ENCODE measurements at regions not wholly inside any gene's neighbourhood (a gene's known extent, or its start where the extent isn't known, plus 50 kb on each side); places are given as distances from the start of the nearest gene placed in this dataset.

DNA sequence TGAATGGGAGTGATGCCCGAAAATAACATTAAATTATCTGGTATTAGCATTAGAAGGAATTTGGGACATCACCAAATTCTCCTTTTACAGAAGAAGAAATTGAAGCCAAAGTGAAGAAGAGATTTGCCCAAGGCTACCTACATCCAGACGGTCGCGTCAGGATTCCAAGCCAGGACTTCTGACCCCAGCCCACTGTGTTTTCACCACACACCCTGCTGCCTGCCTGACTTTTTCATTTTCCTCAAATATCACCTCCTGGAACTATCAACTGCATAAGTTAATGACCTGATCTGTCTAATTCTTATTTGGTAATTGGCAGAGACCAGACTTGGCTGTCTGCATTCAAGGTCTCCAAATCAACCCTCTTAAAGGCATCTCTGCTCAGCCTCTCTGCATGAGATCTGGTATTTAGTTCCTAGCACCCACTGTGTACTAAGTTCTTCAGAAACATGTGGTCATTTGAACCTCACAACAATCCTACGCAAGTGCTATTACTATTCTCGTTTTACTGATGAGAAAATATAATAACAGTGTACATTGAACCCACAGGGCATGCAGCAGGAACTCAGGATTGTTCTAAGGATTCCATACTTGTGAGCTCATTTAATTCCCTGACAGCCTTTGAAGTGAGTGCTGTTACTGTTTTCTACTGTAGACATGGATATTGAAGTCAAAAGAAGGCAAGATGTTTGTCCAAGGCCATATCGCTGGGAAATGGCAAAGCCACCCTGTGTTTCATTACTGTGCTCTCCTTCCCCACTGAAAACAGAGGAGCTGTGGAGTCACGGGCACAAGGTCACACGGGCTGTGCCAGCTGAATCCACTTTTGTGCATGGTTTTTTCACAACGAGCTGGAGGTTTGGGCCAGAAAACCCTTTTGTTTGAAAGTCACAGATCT, 195.2 kb upstream of the C1QTNF7 start:
- ATAC-seq (ENCODE audit: low read depth in 2 of 2) (no peak), DNase-seq (no peak)
- Mint-ChIP-seq H3K27ac (peak overlapping the region; percentile 18 to 78 (median 53)), H3K36me3 (no peaks in the 10 kb centered on the region), H3K4me3 (peak overlapping the region in 1 of 4 donors; percentile 1), H3K27me3 (no peaks in the 10 kb centered on the region), H3K9me3 (peaks cover 0 to 2% (median 0%) of the 10 kb centered on the region in 7 donors), H3K4me1 (peaks cover 11 to 30% (median 15%) of the 10 kb centered on the region in 4 donors)
- Histone ChIP-seq H3K4me3 (ENCODE audit: low read depth, low read length) (peak overlapping the region; percentile 50), H3K27me3 (ENCODE audit: control insufficient read depth, insufficient read depth, low read length) (no peaks in the 10 kb centered on the region), H3K9me3 (ENCODE audit: control insufficient read depth in 2 of 2, low read length in 2 of 2) (no peaks in the 10 kb centered on the region), H3K36me3 (ENCODE audit: control insufficient read depth, insufficient read depth, low read length) (no peaks in the 10 kb centered on the region), H3K27ac (ENCODE audit: insufficient read depth, low read length, poor library complexity, severe bottlenecking) (no peak overlapping the region), H3K4me1 (ENCODE audit: control insufficient read depth, insufficient read depth, low read length, poor library complexity, severe bottlenecking) (peaks cover 15% of the 10 kb centered on the region)

DNA sequence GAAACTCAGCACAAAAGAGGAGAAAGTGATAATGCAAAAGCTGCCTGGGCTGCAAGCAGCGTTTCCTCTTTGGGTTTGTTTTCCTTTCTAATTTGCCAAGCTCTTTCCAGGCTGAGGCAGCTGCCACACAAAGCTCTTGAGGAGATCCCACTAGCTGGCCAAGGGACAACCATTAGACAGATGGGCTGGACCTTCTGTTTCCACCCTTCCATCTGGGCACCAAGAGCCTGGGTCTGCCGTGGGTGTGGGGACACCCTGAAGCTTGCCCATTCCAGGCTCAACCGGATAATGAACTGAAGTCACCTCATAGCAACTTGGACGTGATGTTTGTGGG, 194.6 kb upstream of the C1QTNF7 start:
- Mint-ChIP-seq H3K9me3 (peaks cover 0 to 2% (median 0%) of the 10 kb centered on the region in 7 donors), H3K4me1 (peaks cover 11 to 30% (median 15%) of the 10 kb centered on the region in 4 donors), H3K36me3 (no peaks in the 10 kb centered on the region), H3K27me3 (no peaks in the 10 kb centered on the region), H3K4me3 (peak overlapping the region in 3 of 4 donors; percentile 9 to 52 (median 18)), H3K27ac (peak overlapping the region; percentile 63 to 78 (median 78))
- Histone ChIP-seq H3K9me3 (ENCODE audit: control insufficient read depth in 2 of 2, low read length in 2 of 2) (no peaks in the 10 kb centered on the region), H3K36me3 (ENCODE audit: control insufficient read depth, insufficient read depth, low read length) (no peaks in the 10 kb centered on the region), H3K4me3 (ENCODE audit: low read depth, low read length) (peak overlapping the region; percentile 50), H3K4me1 (ENCODE audit: control insufficient read depth, insufficient read depth, low read length, poor library complexity, severe bottlenecking) (peaks cover 15% of the 10 kb centered on the region), H3K27ac (ENCODE audit: insufficient read depth, low read length, poor library complexity, severe bottlenecking) (no peak overlapping the region), H3K27me3 (ENCODE audit: control insufficient read depth, insufficient read depth, low read length) (no peaks in the 10 kb centered on the region)
- ATAC-seq (ENCODE audit: low read depth in 2 of 2) (no peak), DNase-seq (peak in 1 of 3 donors; percentile 23)

DNA sequence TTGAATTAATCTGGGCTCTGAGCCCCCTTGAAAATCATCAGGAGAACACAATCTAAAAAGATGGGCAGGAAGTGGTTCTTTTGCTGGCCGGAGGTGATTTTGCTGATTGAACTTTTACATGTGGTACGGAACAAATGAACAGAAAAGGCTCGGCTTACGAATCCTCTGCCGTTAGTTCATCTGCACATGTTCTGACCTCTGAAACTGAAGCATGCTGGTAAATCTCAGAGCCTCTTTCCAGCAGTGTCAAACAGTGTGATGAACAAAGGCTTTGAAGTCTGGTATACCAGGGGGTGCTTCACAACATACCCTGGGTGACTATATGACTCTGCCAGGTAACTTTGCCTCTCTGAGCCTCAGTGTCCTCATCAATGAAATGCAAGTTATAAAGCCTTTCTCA, 194.2 kb upstream of the C1QTNF7 start:
- Histone ChIP-seq H3K36me3 (ENCODE audit: control insufficient read depth, insufficient read depth, low read length) (no peaks in the 10 kb centered on the region), H3K4me1 (ENCODE audit: control insufficient read depth, insufficient read depth, low read length, poor library complexity, severe bottlenecking) (peaks cover 15% of the 10 kb centered on the region), H3K4me3 (ENCODE audit: low read depth, low read length) (peak overlapping the region; percentile 50), H3K27me3 (ENCODE audit: control insufficient read depth, insufficient read depth, low read length) (no peaks in the 10 kb centered on the region), H3K27ac (ENCODE audit: insufficient read depth, low read length, poor library complexity, severe bottlenecking) (no peak overlapping the region), H3K9me3 (ENCODE audit: control insufficient read depth in 2 of 2, low read length in 2 of 2) (no peaks in the 10 kb centered on the region)
- Mint-ChIP-seq H3K4me1 (peaks cover 11 to 30% (median 15%) of the 10 kb centered on the region in 4 donors), H3K9me3 (peaks cover 0 to 2% (median 0%) of the 10 kb centered on the region in 7 donors), H3K36me3 (no peaks in the 10 kb centered on the region), H3K27me3 (no peaks in the 10 kb centered on the region), H3K27ac (peak overlapping the region; percentile 63 to 78 (median 78)), H3K4me3 (peak overlapping the region in 3 of 4 donors; percentile 9 to 52 (median 18))
- ATAC-seq (ENCODE audit: low read depth in 2 of 2) (peak; percentile 31 to 37), DNase-seq (peak in 2 of 3 donors; percentile 13 to 66)

DNA sequence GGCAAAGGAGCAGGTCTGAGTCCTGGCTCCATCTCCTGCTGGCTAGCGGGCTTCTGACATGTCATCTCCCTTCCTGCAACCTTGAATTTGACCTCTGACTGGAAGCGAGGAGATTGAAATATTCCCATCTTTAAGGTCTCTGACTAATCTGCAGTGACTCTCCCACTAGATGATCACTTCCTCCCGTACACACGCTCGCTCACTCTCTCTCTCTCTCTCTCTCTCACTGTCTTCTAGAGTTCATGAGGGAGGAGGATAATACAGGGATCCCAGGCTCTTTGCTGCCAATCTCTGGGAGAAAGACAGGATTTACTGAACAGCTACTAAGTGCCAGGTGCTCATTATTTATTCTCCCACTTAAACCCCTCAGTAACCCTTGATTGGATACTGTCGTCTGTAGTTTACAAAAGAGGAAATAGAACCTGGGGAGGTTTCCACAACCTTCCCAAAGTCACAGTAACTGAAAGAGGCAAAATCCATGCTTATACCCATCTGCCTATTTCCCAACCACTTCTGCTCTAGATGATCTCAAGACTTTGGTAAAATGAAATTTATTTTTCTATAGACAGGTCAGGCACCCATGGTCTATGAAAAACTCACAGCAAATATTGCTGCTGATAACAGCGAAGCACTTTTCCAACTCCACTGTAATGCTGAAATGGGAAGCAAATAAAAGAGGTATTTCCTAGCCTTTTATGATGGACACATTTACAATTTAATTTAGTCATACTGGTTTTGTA, 193.5 kb upstream of the C1QTNF7 start:
- Histone ChIP-seq H3K27ac (ENCODE audit: insufficient read depth, low read length, poor library complexity, severe bottlenecking) (no peak overlapping the region), H3K9me3 (ENCODE audit: control insufficient read depth in 2 of 2, low read length in 2 of 2) (no peaks in the 10 kb centered on the region), H3K36me3 (ENCODE audit: control insufficient read depth, insufficient read depth, low read length) (no peaks in the 10 kb centered on the region), H3K4me1 (ENCODE audit: control insufficient read depth, insufficient read depth, low read length, poor library complexity, severe bottlenecking) (peaks cover 15% of the 10 kb centered on the region), H3K27me3 (ENCODE audit: control insufficient read depth, insufficient read depth, low read length) (no peaks in the 10 kb centered on the region), H3K4me3 (ENCODE audit: low read depth, low read length) (no peak overlapping the region)
- ATAC-seq (ENCODE audit: low read depth in 2 of 2), result no peak
- H3K36me3 Mint-ChIP-seq, result no peaks in the 10 kb centered on the region
- no peak for DNase-seq
- H3K4me1 Mint-ChIP-seq, result peaks cover 11 to 30% (median 15%) of the 10 kb centered on the region in 4 donors
- H3K9me3 Mint-ChIP-seq, result peaks cover 0 to 2% (median 0%) of the 10 kb centered on the region in 7 donors
- peak overlapping the region in 2 of 3 donors; percentile 63 to 78 for H3K27ac Mint-ChIP-seq
- no peaks in the 10 kb centered on the region for H3K27me3 Mint-ChIP-seq
- H3K4me3 Mint-ChIP-seq, result peak overlapping the region in 2 of 4 donors; percentile 18 to 28

DNA sequence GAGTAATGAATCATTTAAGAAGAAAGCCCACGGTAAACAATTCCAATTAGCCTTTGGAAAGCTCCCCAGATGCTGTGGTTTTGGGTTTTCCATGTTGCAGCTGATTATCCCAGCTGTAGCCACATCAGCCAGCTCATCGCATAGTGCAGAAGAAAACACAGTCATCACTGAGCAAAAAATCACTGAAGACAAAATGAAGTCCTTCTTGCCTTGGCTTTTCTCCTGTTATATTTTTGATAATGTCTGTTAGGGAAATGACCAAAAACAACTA, 193.0 kb upstream of the C1QTNF7 start:
- peaks cover 0 to 1% (median 0%) of the 10 kb centered on the region in 7 donors for H3K9me3 Mint-ChIP-seq
- H3K27ac ChIP-seq (ENCODE audit: insufficient read depth, low read length, poor library complexity, severe bottlenecking), result no peak overlapping the region
- H3K4me3 Mint-ChIP-seq, result no peak overlapping the region
- no peaks in the 10 kb centered on the region for H3K27me3 ChIP-seq (ENCODE audit: control insufficient read depth, insufficient read depth, low read length)
- no peak for ATAC-seq (ENCODE audit: low read depth in 2 of 2)
- H3K27ac Mint-ChIP-seq, result peak overlapping the region in 1 of 3 donors; percentile 78
- DNase-seq, result no peak
- no peaks in the 10 kb centered on the region for H3K27me3 Mint-ChIP-seq
- no peaks in the 10 kb centered on the region for H3K9me3 ChIP-seq (ENCODE audit: control insufficient read depth in 2 of 2, low read length in 2 of 2)
- H3K4me3 ChIP-seq (ENCODE audit: low read depth, low read length), result no peak overlapping the region
- H3K36me3 Mint-ChIP-seq, result no peaks in the 10 kb centered on the region
- peaks cover 15% of the 10 kb centered on the region for H3K4me1 ChIP-seq (ENCODE audit: control insufficient read depth, insufficient read depth, low read length, poor library complexity, severe bottlenecking)
- peaks cover 11 to 30% (median 15%) of the 10 kb centered on the region in 4 donors for H3K4me1 Mint-ChIP-seq
- H3K36me3 ChIP-seq (ENCODE audit: control insufficient read depth, insufficient read depth, low read length), result no peaks in the 10 kb centered on the region

DNA sequence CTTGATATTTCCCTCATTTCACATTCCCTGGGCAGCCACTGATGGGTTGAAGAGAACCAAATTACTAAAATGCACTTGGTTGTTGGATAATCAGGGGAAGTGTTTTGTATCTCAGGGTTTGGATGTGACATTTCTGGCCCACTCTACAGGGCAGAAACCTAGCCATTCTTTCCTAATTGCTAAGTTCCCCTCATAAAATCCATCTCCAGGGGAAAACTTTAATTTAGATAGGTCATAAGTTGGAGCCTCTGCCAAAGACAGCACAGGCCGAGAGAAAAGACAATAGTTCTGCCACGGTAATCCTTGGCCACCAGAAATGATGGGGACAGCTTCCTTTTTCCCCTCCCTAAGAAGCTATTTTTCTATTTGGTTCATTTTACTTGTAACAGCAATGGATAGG, 192.7 kb upstream of the C1QTNF7 start:
- Histone ChIP-seq H3K27ac (ENCODE audit: insufficient read depth, low read length, poor library complexity, severe bottlenecking) (no peak overlapping the region), H3K4me3 (ENCODE audit: low read depth, low read length) (no peak overlapping the region), H3K4me1 (ENCODE audit: control insufficient read depth, insufficient read depth, low read length, poor library complexity, severe bottlenecking) (peaks cover 15% of the 10 kb centered on the region), H3K27me3 (ENCODE audit: control insufficient read depth, insufficient read depth, low read length) (no peaks in the 10 kb centered on the region), H3K36me3 (ENCODE audit: control insufficient read depth, insufficient read depth, low read length) (no peaks in the 10 kb centered on the region), H3K9me3 (ENCODE audit: control insufficient read depth in 2 of 2, low read length in 2 of 2) (no peaks in the 10 kb centered on the region)
- no peak overlapping the region for H3K4me3 Mint-ChIP-seq
- no peaks in the 10 kb centered on the region for H3K36me3 Mint-ChIP-seq
- no peak overlapping the region for H3K27ac Mint-ChIP-seq
- H3K9me3 Mint-ChIP-seq, result peaks cover 0 to 1% (median 0%) of the 10 kb centered on the region in 7 donors
- no peak for DNase-seq
- H3K4me1 Mint-ChIP-seq, result peaks cover 11 to 30% (median 15%) of the 10 kb centered on the region in 4 donors
- ATAC-seq (ENCODE audit: low read depth in 2 of 2), result no peak
- H3K27me3 Mint-ChIP-seq, result no peaks in the 10 kb centered on the region

DNA sequence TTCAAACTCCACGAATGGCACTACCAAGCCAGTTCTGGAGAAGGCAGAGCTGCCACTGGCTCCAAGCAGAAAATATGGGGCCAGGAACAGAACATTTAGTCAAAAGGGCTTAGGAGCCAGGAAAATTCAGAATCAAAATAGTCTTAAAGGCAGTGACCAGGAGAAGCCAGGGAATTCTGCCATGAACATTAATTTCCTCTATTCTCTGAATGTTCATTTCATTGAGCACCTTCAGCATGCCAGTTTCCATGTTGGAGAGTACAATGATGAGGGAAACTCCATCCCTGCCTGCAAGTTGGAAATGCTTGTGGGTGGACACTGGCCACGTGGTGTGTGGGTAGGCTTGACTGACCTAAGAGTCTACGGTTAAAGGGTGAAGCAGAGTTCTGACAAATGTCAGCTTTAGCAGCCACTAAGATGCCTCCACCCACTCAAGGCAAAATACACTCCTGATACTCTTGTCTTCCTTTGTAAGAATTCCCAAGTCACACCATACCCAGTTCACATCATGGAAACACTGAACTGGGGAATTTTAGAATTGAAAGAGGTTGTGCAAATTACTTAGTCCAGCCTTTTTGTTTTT, 190.1 kb upstream of the C1QTNF7 start:
- ATAC-seq (ENCODE audit: low read depth in 2 of 2), result no peak
- H3K4me3 Mint-ChIP-seq, result no peak overlapping the region

More for the DNA sequence above, 190.1 kb upstream of the C1QTNF7 start:
- Histone ChIP-seq H3K27ac (ENCODE audit: insufficient read depth, low read length, poor library complexity, severe bottlenecking) (no peak overlapping the region), H3K36me3 (ENCODE audit: control insufficient read depth, insufficient read depth, low read length) (no peaks in the 10 kb centered on the region), H3K9me3 (ENCODE audit: control insufficient read depth in 2 of 2, low read length in 2 of 2) (no peaks in the 10 kb centered on the region), H3K4me1 (ENCODE audit: control insufficient read depth, insufficient read depth, low read length, poor library complexity, severe bottlenecking) (peaks cover 15% of the 10 kb centered on the region), H3K27me3 (ENCODE audit: control insufficient read depth, insufficient read depth, low read length) (no peaks in the 10 kb centered on the region), H3K4me3 (ENCODE audit: low read depth, low read length) (no peak overlapping the region)
- no peak for DNase-seq
- Mint-ChIP-seq H3K9me3 (peaks cover 0 to 1% (median 0%) of the 10 kb centered on the region in 7 donors), H3K36me3 (no peaks in the 10 kb centered on the region), H3K27ac (no peak overlapping the region), H3K27me3 (no peaks in the 10 kb centered on the region), H3K4me1 (peaks cover 10 to 19% (median 12%) of the 10 kb centered on the region in 4 donors)
